Keratinocyte (primary cell): ENCODE measurements at regions not wholly inside any gene's neighbourhood (a gene's known extent, or its start where the extent isn't known, plus 50 kb on each side); places are given as distances from the start of the nearest gene placed in this dataset.

ENCODE experiments used
- CTCF ChIP-seq, 3 experiments: IDR thresholded peaks in 1 of 3; conservative IDR thresholded peaks in 1 of 3; optimal IDR thresholded peaks in 1 of 3; 2 replicates in 2 of 3; 3 replicates in 1 of 3; pipeline versions ENCODE3 to v1.5.1; 2011; ENCODE audit warnings: low read length in 3 of 3, mild to moderate bottlenecking in 3 of 3, moderate library complexity in 2 of 3, control low read depth in 1 of 3, inconsistent platforms in 1 of 3; ENCODE audit not compliant: insufficient read depth in 2 of 3; ENCODE audit errors: extremely low read depth in 1 of 3
- EZH2 ChIP-seq: IDR thresholded peaks from one replicate; pipeline ENCODE4 v1.6.1; 2012; ENCODE audit warnings: inconsistent platforms, mild to moderate bottlenecking, low read length, moderate library complexity

GRCh38 chr2:175871331-175872004, 130.6 kb downstream of the LNPK start:
- TF ChIP-seq CTCF (optimal IDR thresholded peaks at IDR 0.05 in 1 of 3, IDR thresholded peaks at IDR 0.05 in 1 of 3, conservative IDR thresholded peaks at IDR 0.05 in 1 of 3; ENCODE audit: extremely low read depth in 1 of 3, insufficient read depth in 2 of 3, low read length in 3 of 3) (no peak), EZH2 (no peak)
